SH-SY5Y (cell line): ENCODE measurements at regions not wholly inside any gene's neighbourhood (a gene's known extent, or its start where the extent isn't known, plus 50 kb on each side); places are given as distances from the start of the nearest gene placed in this dataset.

Experiments used
- GATA2 ChIP-seq: IDR thresholded peaks from 2 replicates; pipeline ENCODE4 v1.6.1; 2011; ENCODE audit warnings: mild to moderate bottlenecking, low read depth, low read length
- GATA3 ChIP-seq: IDR thresholded peaks from 2 replicates; pipeline ENCODE4 v1.6.1; 2011; ENCODE audit warnings: low read depth, mild to moderate bottlenecking, low read length, moderate library complexity

DNA sequence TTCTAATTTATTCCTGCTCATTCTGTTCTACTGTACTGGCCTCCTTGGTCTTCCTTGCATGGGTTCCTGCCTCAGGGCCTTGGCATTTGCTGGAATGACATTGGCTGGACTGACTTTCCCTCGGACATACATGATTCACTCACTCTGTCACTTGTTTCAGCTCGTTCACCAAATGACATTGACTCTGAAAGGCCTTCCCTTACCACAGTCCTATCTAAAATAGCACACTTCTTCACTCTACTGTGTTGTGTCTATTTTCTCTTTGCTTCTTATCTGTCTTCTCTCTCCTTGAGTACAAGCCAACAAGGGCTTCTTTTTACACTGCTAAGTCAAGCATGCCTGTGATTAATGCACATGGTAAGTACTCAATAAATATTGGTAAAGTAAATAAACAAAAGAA, 65.6 kb downstream of the SCG2 start:
- TF ChIP-seq GATA2 (no peak), GATA3 (no peak)

DNA sequence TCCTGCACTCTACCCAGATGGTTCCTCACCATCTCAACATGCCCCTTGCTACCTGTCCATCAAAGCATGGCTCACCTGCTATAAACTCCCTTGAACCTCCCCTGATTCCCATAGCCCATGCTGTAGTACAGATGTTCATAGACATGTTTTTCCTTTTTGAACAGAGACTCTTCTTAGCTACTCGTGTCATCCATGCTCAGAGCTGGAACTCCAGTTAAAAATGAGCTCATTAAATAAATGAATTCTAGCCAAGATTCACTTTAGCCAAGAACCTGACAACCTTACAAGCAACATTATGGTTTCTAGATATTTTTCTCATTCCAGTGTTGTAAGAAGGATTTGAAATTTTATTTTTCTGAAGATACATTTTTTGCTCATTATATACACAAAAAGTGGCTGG, 65.0 kb downstream of the SCG2 start:
- no peak for TF ChIP-seq GATA3
- no peak for TF ChIP-seq GATA2

DNA sequence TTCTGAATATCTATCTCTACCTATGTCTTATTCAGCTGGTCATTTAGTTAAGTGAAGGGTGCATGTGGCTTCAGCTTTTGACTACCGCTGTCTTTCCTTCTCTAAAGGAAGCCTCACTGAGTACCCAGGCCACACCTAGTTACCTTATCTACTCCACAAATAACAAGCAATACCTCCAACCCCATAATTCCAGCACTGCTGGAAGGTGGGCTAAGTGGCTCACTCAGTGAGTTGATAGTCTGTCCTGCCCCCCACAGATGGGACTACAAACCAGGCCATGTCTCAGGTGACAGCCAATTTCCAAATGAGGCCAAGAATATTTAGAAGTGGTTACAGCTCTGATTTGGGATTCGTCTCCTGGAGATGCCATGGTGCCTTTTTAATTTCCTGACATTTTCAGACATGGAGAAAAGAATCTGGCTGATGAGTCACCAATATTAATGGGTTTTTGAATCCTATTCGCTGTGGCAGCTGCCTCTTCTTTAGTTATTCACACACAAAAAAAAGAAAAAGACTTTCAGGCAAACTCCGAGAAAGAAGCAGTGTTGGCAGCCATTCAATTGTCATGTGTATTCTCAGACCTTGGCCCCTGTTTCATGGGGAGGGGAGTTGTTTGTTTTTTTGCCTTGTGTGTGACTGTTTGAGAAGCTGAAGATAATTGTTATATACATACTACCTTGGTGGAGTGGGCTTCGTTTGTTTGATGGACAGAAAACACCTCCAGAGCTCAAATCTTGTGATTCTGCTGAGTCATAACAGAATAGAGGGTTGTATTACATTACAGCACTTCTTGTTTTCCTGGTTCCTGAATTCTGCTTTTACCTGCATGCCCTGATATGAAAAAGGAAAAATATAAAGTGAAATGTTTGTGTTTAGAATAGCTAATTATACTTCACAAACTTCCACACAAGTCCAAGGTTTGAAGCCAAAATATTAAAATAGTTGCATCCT, 64.2 kb downstream of the SCG2 start:
- TF ChIP-seq GATA3 (no peak), GATA2 (no peak)

DNA sequence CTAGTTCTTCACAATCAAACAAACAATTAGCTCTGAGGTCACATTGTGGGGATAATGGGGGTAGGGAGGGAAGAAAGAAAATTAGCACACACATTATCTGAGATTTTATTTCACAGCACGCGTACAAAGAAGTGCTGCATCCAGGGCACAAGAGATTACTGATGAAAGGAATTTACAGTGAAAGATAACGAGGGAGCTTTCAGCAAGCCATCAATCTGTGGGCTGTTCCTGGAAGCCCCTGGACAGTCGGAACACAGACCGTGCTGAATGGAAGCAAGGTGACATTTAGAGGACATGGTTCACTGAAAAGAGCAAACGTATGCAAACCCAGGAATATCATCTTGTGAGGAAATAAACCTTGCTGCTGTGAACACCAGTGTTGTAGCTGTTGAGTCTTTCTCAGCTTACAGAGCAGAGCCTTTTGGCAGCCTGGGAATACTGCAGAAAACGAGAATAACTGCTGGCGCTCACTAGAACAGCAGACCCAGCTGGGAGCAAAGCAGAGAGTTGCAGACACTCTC, 63.2 kb downstream of the SCG2 start:
- TF ChIP-seq GATA2 (0 out of 2 replicates have a peak, but pooled peaks have one; percentile 26), GATA3 (no peak)

DNA sequence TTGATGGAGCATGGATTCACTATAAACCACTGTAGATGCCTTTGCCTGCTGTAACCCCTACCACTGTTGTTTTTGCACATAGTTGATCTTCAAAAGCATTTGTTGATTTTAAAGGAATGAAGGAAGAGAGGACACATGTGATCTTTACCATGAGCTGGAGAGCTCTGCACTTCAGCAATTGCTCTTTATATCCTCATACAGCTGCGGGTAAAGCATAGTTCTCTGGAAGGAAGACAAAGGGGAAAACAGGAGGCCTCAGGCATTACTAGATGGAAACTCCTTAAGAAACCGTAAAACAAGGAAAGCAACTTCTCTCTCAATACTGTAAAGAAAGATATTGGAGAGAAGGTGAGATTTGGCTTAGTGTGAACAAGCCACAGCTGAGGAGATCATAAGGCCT, 60.6 kb downstream of the SCG2 start:
- TF ChIP-seq GATA3 (no peak), GATA2 (no peak)

DNA sequence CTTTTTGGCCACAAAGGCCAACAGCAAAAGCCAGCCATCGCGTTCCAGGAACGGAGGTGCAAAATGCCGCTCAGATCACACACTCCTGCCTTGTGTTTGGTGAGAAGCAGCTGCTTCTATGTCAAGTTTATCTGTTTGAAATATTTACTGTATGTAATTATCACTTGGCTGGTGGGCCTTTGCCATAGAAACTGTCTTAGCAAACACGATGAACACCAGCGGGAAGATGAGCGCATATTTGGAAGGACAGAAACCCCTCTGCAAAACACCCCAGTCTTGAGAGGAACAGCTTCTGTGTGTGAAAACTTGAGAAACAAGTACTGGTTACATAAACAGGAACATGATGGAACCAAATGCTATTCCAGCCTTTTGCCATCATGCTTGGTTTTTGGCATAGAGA, 59.7 kb downstream of the SCG2 start:
- TF ChIP-seq GATA2: no peak
- no peak for TF ChIP-seq GATA3

DNA sequence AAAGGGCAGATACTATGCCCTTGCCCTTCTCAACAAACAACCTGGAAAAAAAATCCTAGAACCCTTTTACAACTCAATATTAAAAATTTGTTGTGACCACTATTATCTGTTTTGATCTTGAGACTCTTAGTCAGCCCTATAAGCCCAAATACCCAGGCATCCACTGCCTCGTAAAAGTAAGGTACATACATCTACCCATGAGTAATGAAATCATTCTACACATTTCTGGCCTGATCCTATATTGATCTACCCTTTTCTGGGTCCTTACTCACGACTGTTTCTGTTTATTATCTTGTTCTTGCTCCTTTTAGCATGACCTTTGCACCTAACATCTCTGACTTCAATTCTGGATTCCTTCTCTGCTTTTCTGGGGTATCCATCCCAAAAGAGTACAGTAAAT, 56.8 kb downstream of the SCG2 start:
- TF ChIP-seq GATA3 (no peak), GATA2 (no peak)

DNA sequence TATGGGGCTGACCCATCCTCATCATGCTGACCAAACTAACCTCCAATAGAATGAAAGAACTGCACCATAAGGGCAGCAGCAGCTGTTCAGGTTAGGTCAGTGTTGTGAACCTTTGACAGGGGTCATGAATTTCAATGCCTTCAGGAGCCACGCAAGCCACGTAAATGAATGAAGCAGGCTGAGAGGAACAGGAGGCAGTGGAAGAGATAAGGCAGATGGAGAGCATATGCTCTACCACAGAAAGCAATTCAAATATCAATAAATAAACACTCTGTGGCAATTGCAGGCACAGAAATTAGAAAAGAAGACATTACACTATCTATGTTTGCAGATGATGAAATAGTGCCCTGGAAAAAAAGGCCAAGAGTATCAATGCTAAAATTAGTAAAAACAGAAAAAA, 56.3 kb downstream of the SCG2 start:
- TF ChIP-seq GATA3 (no peak), GATA2 (peak; percentile 66)
